IMR-90 (cell line): ENCODE measurements at regions not wholly inside any gene's neighbourhood (a gene's known extent, or its start where the extent isn't known, plus 50 kb on each side); places are given as distances from the start of the nearest gene placed in this dataset.

ENCODE experiments used
- ATAC-seq: fragments of 200-7000 bp; cut with Tn5 transposase; 2 replicates; pipeline ENCODE4 v1.9.1; 2020; ENCODE audit warnings: low read depth, mild to moderate bottlenecking, moderate library complexity
- BruUV-seq: library from RNA; stranded (reverse); fragments of 400-500 nt; replicated peaks from 2 replicates; lab custom pipeline; 2021; lab: Mats Ljungman, UMichigan
- CTCF ChIA-PET: fragments of 300-600 bp; formaldehyde crosslinking; extraction: SDS; loops from one replicate; lab custom pipeline; 2021; ENCODE audit warnings: antibody characterized with exemption; lab: Yijun Ruan, JAX
- POLR2A ChIA-PET: fragments of 300-600 bp; sonication (Branson Sonifier 250); formaldehyde crosslinking; loops from one replicate; lab custom pipeline; 2022; ENCODE audit warnings: antibody characterized with exemption; ENCODE audit not compliant: unreplicated experiment; lab: Charles Lee
- DNase-seq: peaks from one replicate; pipeline ENCODE4 v3.0.0; 2013
- H2AFZ ChIP-seq: replicated peaks from 2 replicates; pipeline ENCODE3; 2013; ENCODE audit warnings: low read length, mild to moderate bottlenecking; ENCODE audit not compliant: poor library complexity
- H2AK5ac ChIP-seq: 2 replicates; pipeline ENCODE4 v1.6.1; 2013; ENCODE audit warnings: low read depth, low read length, inconsistent platforms
- H2AK9ac ChIP-seq: replicated peaks from 2 replicates; pipeline ENCODE3; 2013; ENCODE audit warnings: mild to moderate bottlenecking, low read depth, low read length, moderate library complexity; ENCODE audit not compliant: poor library complexity
- H2BK120ac ChIP-seq: 2 replicates; pipeline ENCODE4 v1.6.1; 2013; ENCODE audit warnings: low read depth, low read length, inconsistent platforms
- H2BK15ac ChIP-seq: 3 replicates; pipeline ENCODE4 v1.6.1; 2013; ENCODE audit warnings: low read depth, low read length, inconsistent platforms
- H2BK20ac ChIP-seq: 2 replicates; pipeline ENCODE4 v1.6.1; 2013; ENCODE audit warnings: low read depth, mild to moderate bottlenecking, inconsistent platforms, low read length, moderate library complexity
- H2BK5ac ChIP-seq: 2 replicates; pipeline ENCODE4 v1.6.1; 2013; ENCODE audit warnings: mild to moderate bottlenecking, low read depth, low read length, inconsistent platforms; ENCODE audit not compliant: poor library complexity, severe bottlenecking
- H3K14ac ChIP-seq: replicated peaks from 2 replicates; pipeline ENCODE4 v1.6.1; 2013; ENCODE audit warnings: low read depth, low read length, inconsistent platforms
- H3K18ac ChIP-seq: 2 replicates; pipeline ENCODE4 v1.6.1; 2013; ENCODE audit warnings: low read depth, low read length, control low read depth
- H3K23ac ChIP-seq: 2 replicates; pipeline ENCODE4 v1.6.1; 2013; ENCODE audit warnings: low read depth, low read length, inconsistent platforms
- H3K27ac ChIP-seq: 2 replicates; pipeline ENCODE4 v1.5.1; 2013; ENCODE audit warnings: mild to moderate bottlenecking, control low read depth, low read length; ENCODE audit not compliant: insufficient read depth
- H3K27me3 ChIP-seq: 2 replicates; pipeline ENCODE4 v1.6.1; 2013; ENCODE audit warnings: low read length; ENCODE audit not compliant: control insufficient read depth, insufficient read depth
- H3K36me3 ChIP-seq: 2 replicates; pipeline ENCODE4 v1.6.1; 2013; ENCODE audit warnings: low read length, mixed read lengths; ENCODE audit not compliant: control insufficient read depth, insufficient read depth
- H3K4ac ChIP-seq: 2 replicates; pipeline ENCODE4 v1.6.1; 2013; ENCODE audit warnings: low read depth, low read length, inconsistent platforms
- H3K4me1 ChIP-seq: 2 replicates; pipeline ENCODE4 v1.6.1; 2013; ENCODE audit warnings: low read length, mixed read lengths; ENCODE audit not compliant: control insufficient read depth, insufficient read depth
- H3K4me2 ChIP-seq: 2 replicates; pipeline ENCODE4 v1.6.1; 2013; ENCODE audit warnings: low read depth, mild to moderate bottlenecking, control low read depth, low read length, moderate library complexity
- H3K4me3 ChIP-seq: 2 replicates; pipeline ENCODE4 v1.5.1; 2013; ENCODE audit warnings: low read depth, mild to moderate bottlenecking, control low read depth, low read length, moderate library complexity; ENCODE audit not compliant: insufficient read depth
- H3K56ac ChIP-seq: 2 replicates; pipeline ENCODE4 v1.6.1; 2013; ENCODE audit warnings: low read length, inconsistent platforms; ENCODE audit not compliant: insufficient read depth; ENCODE audit errors: extremely low read depth
- H3K79me1 ChIP-seq, 2 experiments: 2 replicates each; pipeline ENCODE4 v1.6.1; 2013; ENCODE audit warnings: low read length in 2 of 2, inconsistent platforms in 1 of 2, low read depth in 1 of 2
- H3K9ac ChIP-seq: 2 replicates; pipeline ENCODE4 v1.6.1; 2013; ENCODE audit warnings: low read depth, low read length, control low read depth
- H3K9me1 ChIP-seq: 2 replicates; pipeline ENCODE4 v1.6.1; 2013; ENCODE audit warnings: low read length, inconsistent platforms; ENCODE audit not compliant: insufficient read depth
- H3K9me3 ChIP-seq: 2 replicates; pipeline ENCODE4 v1.6.1; 2013; ENCODE audit warnings: low read length; ENCODE audit not compliant: control insufficient read depth, insufficient read depth
- H4K20me1 ChIP-seq: 2 replicates; pipeline ENCODE4 v1.6.1; 2013; ENCODE audit warnings: low read length, inconsistent platforms; ENCODE audit not compliant: insufficient read depth
- H4K5ac ChIP-seq: 2 replicates; pipeline ENCODE4 v1.6.1; 2013; ENCODE audit warnings: mild to moderate bottlenecking, low read depth, low read length, control low read depth
- H4K8ac ChIP-seq, 2 experiments: 2 replicates each; pipeline ENCODE4 v1.6.1; 2013; ENCODE audit warnings: low read depth in 2 of 2, low read length in 2 of 2, control low read depth in 1 of 2, inconsistent platforms in 1 of 2
- H4K91ac ChIP-seq: 2 replicates; pipeline ENCODE4 v1.6.1; 2013; ENCODE audit warnings: low read depth, low read length, inconsistent platforms; ENCODE audit not compliant: insufficient read depth
- BHLHE40 ChIP-seq: fragments of 150-350 bp; IDR thresholded peaks from 2 replicates; pipeline ENCODE4 v1.6.1; 2016; ENCODE audit warnings: mild to moderate bottlenecking, low read depth, low read length
- CEBPB ChIP-seq: IDR thresholded peaks from 2 replicates; pipeline ENCODE4 v1.6.1; 2012; ENCODE audit warnings: low read depth, low read length, improper control_type of control experiment
- CHD1 ChIP-seq: IDR thresholded peaks from 2 replicates; pipeline ENCODE4 v1.6.1; 2012; ENCODE audit warnings: low read depth, low read length, improper control_type of control experiment
- FOS ChIP-seq: fragments of 150-350 bp; IDR thresholded peaks from 2 replicates; pipeline ENCODE4 v1.6.1; 2016; ENCODE audit warnings: low read depth, low read length
- MAFK ChIP-seq: IDR thresholded peaks from 2 replicates; pipeline ENCODE4 v1.6.1; 2012; ENCODE audit warnings: low read depth, low read length, improper control_type of control experiment
- MAZ ChIP-seq: IDR thresholded peaks from 2 replicates; pipeline ENCODE4 v1.6.1; 2012; ENCODE audit warnings: low read depth, mild to moderate bottlenecking, low read length, improper control_type of control experiment, moderate library complexity, borderline replicate concordance
- MXI1 ChIP-seq: IDR thresholded peaks from 2 replicates; pipeline ENCODE4 v1.6.1; 2012; ENCODE audit warnings: low read depth, mild to moderate bottlenecking, low read length, moderate library complexity, borderline replicate concordance
- NFE2L2 ChIP-seq: fragments of 150-350 bp; IDR thresholded peaks from 2 replicates; pipeline ENCODE4 v1.6.1; 2016; ENCODE audit warnings: low read depth, mild to moderate bottlenecking, low read length
- POLR2A ChIP-seq: IDR thresholded peaks from 2 replicates; pipeline ENCODE4 v1.6.1; 2012; ENCODE audit warnings: mild to moderate bottlenecking, low read depth, low read length
- RAD21 ChIP-seq: IDR thresholded peaks from 2 replicates; pipeline ENCODE4 v1.6.1; 2012; ENCODE audit warnings: low read length, improper control_type of control experiment
- RCOR1 ChIP-seq: IDR thresholded peaks from 2 replicates; pipeline ENCODE4 v1.6.1; 2012; ENCODE audit warnings: mild to moderate bottlenecking, low read length, improper control_type of control experiment; ENCODE audit not compliant: insufficient replicate concordance
- RFX5 ChIP-seq: IDR thresholded peaks from 2 replicates; pipeline ENCODE4 v1.8.0; 2012; ENCODE audit warnings: low read depth, mild to moderate bottlenecking, low read length, moderate library complexity
- SMC3 ChIP-seq: fragments of 150-350 bp; IDR thresholded peaks from 2 replicates; pipeline ENCODE4 v1.6.1; 2016; ENCODE audit warnings: low read depth, mild to moderate bottlenecking, antibody characterized with exemption, low read length, moderate library complexity
- WGBS, 2 experiments: methylation state at CpG; one replicate each; pipeline versions ENCODE4 v1.1.5 to v1.1.7; 2013; ENCODE audit warnings: missing lambda C conversion rate in 2 of 2; ENCODE audit not compliant: insufficient read length in 1 of 2; ENCODE audit errors: extremely low coverage in 2 of 2; 5-methylcytosine and 5-hydroxymethylcytosine counted together
- dilution Hi-C: fragments of 300-500 bp; cut with HindIII; formaldehyde crosslinking; loops from one replicate; pipeline ENCODE4 v1.14.3; 2018; ENCODE audit warnings: low sequenced_read_pairs; ENCODE audit not compliant: unreplicated experiment
- in situ Hi-C: fragments of 300-500 bp; cut with MboI; formaldehyde crosslinking; loops from 3 replicates; pipeline ENCODE4 v1.14.3; 2019; ENCODE audit warnings: low sequenced_read_pairs, inconsistent platforms, mixed read lengths
- intact Hi-C: fragments of 100-400 bp; cut with micrococcal nuclease; formaldehyde crosslinking; loops from 2 replicates; pipeline ENCODE4 v1.10.0; 2022
- TF ChIP-seq, protein P1 (sequence below): conservative IDR thresholded peaks from 2 replicates; pipeline ENCODE4 v1.5.1; 2012; ENCODE audit warnings: mild to moderate bottlenecking, low read depth, low read length, improper control_type of control experiment
- TF ChIP-seq, protein P2 (sequence below): fragments of 150-350 bp; IDR thresholded peaks from 2 replicates; pipeline ENCODE4 v1.6.1; 2017; ENCODE audit warnings: mild to moderate bottlenecking, antibody characterized with exemption, low read length, low read depth
- TF ChIP-seq, protein P3 (sequence below): fragments of 150-350 bp; IDR thresholded peaks from 2 replicates; pipeline ENCODE4 v1.6.1; 2016; ENCODE audit warnings: low read depth, mild to moderate bottlenecking, low read length, moderate library complexity, borderline replicate concordance

DNA sequence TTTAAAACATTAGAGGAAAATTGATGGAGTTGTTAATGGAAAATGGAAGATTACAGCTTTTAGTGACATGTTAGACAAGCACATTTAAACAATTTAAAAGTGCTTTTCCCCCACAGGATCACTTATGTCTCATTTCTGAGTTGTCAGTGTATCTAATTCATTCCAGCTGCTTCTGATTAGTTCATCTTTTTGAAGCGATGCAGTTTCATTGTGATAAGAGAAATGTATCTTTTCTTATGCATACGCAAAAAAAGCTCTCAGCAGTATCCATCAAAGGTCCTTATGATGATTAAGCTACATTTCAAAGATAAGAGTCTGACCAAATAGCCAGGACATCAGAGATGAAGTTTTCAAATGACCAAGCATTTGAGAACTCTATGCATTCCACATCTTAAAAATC is 572.6 kb upstream of the SYNCRIP start:
- dilution Hi-C loops = no loop called here

More for the DNA sequence above, 572.6 kb upstream of the SYNCRIP start:
- no peak for ATAC-seq
- H2BK5ac ChIP-seq = no peak overlapping the region
- no peak overlapping the region for H2BK120ac ChIP-seq
- no peak overlapping the region for H3K4ac ChIP-seq
- H3K4me3 ChIP-seq = no peak overlapping the region
- H3K4me2 ChIP-seq = no peak overlapping the region
- CTCF ChIA-PET = no interaction called here
- POLR2A ChIA-PET = no interaction called here
- H3K27me3 ChIP-seq = no peaks in the 10 kb centered on the region
- no peak overlapping the region for H4K5ac ChIP-seq
- H2BK20ac ChIP-seq = no peak overlapping the region
- H3K9me3 ChIP-seq = peaks cover under 1% of the 10 kb centered on the region; the same call in 1 of the 2 replicates
- no peaks in the 10 kb centered on the region for H4K20me1 ChIP-seq
- in situ Hi-C loops = no loop called here
- no peak overlapping the region for H3K23ac ChIP-seq
- H2AFZ ChIP-seq = no peak overlapping the region
- H3K9me1 ChIP-seq = no peaks in the 10 kb centered on the region
- no CpG with 5 or more reads among the region's 2 CpGs for WGBS, 2 experiments
- no peak overlapping the region for H4K91ac ChIP-seq
- no TSS peak for BruUV-seq
- no peak overlapping the region for H3K18ac ChIP-seq
- H3K79me1 ChIP-seq = no peaks in the 10 kb centered on the region
- no peak overlapping the region for H3K56ac ChIP-seq
- H3K36me3 ChIP-seq = no peaks in the 10 kb centered on the region
- intact Hi-C loops = no loop called here
- no peak for DNase-seq
- no peak overlapping the region for H3K14ac ChIP-seq
- H2BK15ac ChIP-seq = no peak overlapping the region
- no peaks in the 10 kb centered on the region for H3K4me1 ChIP-seq
- H3K9ac ChIP-seq = no peak overlapping the region
- no peak overlapping the region for H2AK5ac ChIP-seq
- H4K8ac ChIP-seq = no peak overlapping the region
- H2AK9ac ChIP-seq = no peak overlapping the region
- TF ChIP-seq MXI1 = no peak
- TF ChIP-seq MAZ = no peak
- TF ChIP-seq NFE2L2 = no peak
- TF ChIP-seq BHLHE40 = no peak
- no peak for TF ChIP-seq RAD21
- no peak for TF ChIP-seq MAFK
- TF ChIP-seq RCOR1 = no peak
- TF ChIP-seq, protein P1, sequence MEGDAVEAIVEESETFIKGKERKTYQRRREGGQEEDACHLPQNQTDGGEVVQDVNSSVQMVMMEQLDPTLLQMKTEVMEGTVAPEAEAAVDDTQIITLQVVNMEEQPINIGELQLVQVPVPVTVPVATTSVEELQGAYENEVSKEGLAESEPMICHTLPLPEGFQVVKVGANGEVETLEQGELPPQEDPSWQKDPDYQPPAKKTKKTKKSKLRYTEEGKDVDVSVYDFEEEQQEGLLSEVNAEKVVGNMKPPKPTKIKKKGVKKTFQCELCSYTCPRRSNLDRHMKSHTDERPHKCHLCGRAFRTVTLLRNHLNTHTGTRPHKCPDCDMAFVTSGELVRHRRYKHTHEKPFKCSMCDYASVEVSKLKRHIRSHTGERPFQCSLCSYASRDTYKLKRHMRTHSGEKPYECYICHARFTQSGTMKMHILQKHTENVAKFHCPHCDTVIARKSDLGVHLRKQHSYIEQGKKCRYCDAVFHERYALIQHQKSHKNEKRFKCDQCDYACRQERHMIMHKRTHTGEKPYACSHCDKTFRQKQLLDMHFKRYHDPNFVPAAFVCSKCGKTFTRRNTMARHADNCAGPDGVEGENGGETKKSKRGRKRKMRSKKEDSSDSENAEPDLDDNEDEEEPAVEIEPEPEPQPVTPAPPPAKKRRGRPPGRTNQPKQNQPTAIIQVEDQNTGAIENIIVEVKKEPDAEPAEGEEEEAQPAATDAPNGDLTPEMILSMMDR = no peak
- no peak for TF ChIP-seq CHD1
- TF ChIP-seq SMC3 = no peak
- TF ChIP-seq CEBPB = no peak
- no peak for TF ChIP-seq FOS
- TF ChIP-seq, protein P2, sequence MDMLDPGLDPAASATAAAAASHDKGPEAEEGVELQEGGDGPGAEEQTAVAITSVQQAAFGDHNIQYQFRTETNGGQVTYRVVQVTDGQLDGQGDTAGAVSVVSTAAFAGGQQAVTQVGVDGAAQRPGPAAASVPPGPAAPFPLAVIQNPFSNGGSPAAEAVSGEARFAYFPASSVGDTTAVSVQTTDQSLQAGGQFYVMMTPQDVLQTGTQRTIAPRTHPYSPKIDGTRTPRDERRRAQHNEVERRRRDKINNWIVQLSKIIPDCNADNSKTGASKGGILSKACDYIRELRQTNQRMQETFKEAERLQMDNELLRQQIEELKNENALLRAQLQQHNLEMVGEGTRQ = no peak
- no peak for TF ChIP-seq POLR2A
- TF ChIP-seq RFX5 = no peak
- TF ChIP-seq, protein P3, sequence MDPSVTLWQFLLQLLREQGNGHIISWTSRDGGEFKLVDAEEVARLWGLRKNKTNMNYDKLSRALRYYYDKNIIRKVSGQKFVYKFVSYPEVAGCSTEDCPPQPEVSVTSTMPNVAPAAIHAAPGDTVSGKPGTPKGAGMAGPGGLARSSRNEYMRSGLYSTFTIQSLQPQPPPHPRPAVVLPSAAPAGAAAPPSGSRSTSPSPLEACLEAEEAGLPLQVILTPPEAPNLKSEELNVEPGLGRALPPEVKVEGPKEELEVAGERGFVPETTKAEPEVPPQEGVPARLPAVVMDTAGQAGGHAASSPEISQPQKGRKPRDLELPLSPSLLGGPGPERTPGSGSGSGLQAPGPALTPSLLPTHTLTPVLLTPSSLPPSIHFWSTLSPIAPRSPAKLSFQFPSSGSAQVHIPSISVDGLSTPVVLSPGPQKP = no peak
- H3K27ac ChIP-seq = no peak overlapping the region
